ENCODE measurements at regions not wholly inside any gene's neighbourhood (a gene's known extent, or its start where the extent isn't known, plus 50 kb on each side); places are given as distances from the start of the nearest gene placed in this dataset.

DNA sequence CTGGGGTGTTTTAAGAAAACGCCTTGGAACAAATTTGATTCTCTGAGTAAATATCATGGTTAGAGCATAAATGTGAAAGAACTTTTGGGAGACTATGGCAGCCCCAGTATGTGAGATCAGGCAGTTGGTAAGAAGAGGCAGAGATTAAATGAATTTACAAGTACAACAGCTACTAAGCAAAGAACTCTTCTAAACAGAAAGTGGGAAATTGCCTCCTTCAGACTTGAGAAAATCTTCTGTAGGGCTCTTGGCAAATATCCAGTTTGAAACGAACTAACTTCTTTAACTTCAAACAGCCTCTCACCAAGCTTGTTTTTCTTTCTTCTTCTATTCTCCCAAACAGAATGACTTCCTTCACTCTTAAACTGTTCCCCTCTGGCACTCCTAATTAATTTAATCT lies 337.7 kb downstream of the SIPA1L2 start:
- TF ChIP-seq, protein P1, sequence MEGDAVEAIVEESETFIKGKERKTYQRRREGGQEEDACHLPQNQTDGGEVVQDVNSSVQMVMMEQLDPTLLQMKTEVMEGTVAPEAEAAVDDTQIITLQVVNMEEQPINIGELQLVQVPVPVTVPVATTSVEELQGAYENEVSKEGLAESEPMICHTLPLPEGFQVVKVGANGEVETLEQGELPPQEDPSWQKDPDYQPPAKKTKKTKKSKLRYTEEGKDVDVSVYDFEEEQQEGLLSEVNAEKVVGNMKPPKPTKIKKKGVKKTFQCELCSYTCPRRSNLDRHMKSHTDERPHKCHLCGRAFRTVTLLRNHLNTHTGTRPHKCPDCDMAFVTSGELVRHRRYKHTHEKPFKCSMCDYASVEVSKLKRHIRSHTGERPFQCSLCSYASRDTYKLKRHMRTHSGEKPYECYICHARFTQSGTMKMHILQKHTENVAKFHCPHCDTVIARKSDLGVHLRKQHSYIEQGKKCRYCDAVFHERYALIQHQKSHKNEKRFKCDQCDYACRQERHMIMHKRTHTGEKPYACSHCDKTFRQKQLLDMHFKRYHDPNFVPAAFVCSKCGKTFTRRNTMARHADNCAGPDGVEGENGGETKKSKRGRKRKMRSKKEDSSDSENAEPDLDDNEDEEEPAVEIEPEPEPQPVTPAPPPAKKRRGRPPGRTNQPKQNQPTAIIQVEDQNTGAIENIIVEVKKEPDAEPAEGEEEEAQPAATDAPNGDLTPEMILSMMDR (IDR thresholded peaks at IDR 0.05; ENCODE audit: insufficient read depth, low read length), result no peak
- TF ChIP-seq POLR2AphosphoS5 (IDR thresholded peaks at IDR 0.05; ENCODE audit: low read depth) (no peak), GABPA (IDR thresholded peaks at IDR 0.05; ENCODE audit: low read depth) (no peak), SPI1 (IDR thresholded peaks at IDR 0.05; ENCODE audit: borderline replicate concordance, low read depth) (no peak)
- TF ChIP-seq, protein P2, sequence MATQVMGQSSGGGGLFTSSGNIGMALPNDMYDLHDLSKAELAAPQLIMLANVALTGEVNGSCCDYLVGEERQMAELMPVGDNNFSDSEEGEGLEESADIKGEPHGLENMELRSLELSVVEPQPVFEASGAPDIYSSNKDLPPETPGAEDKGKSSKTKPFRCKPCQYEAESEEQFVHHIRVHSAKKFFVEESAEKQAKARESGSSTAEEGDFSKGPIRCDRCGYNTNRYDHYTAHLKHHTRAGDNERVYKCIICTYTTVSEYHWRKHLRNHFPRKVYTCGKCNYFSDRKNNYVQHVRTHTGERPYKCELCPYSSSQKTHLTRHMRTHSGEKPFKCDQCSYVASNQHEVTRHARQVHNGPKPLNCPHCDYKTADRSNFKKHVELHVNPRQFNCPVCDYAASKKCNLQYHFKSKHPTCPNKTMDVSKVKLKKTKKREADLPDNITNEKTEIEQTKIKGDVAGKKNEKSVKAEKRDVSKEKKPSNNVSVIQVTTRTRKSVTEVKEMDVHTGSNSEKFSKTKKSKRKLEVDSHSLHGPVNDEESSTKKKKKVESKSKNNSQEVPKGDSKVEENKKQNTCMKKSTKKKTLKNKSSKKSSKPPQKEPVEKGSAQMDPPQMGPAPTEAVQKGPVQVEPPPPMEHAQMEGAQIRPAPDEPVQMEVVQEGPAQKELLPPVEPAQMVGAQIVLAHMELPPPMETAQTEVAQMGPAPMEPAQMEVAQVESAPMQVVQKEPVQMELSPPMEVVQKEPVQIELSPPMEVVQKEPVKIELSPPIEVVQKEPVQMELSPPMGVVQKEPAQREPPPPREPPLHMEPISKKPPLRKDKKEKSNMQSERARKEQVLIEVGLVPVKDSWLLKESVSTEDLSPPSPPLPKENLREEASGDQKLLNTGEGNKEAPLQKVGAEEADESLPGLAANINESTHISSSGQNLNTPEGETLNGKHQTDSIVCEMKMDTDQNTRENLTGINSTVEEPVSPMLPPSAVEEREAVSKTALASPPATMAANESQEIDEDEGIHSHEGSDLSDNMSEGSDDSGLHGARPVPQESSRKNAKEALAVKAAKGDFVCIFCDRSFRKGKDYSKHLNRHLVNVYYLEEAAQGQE (IDR thresholded peaks at IDR 0.05; ENCODE audit: insufficient replicate concordance, low read depth), result no peak
